ENCODE measurements at regions not wholly inside any gene's neighbourhood (a gene's known extent, or its start where the extent isn't known, plus 50 kb on each side); places are given as distances from the start of the nearest gene placed in this dataset.

GRCh38 chr7:68119411-68119810, 1122.8 kb downstream of the TYW1 start:
- TF ChIP-seq, protein P1, sequence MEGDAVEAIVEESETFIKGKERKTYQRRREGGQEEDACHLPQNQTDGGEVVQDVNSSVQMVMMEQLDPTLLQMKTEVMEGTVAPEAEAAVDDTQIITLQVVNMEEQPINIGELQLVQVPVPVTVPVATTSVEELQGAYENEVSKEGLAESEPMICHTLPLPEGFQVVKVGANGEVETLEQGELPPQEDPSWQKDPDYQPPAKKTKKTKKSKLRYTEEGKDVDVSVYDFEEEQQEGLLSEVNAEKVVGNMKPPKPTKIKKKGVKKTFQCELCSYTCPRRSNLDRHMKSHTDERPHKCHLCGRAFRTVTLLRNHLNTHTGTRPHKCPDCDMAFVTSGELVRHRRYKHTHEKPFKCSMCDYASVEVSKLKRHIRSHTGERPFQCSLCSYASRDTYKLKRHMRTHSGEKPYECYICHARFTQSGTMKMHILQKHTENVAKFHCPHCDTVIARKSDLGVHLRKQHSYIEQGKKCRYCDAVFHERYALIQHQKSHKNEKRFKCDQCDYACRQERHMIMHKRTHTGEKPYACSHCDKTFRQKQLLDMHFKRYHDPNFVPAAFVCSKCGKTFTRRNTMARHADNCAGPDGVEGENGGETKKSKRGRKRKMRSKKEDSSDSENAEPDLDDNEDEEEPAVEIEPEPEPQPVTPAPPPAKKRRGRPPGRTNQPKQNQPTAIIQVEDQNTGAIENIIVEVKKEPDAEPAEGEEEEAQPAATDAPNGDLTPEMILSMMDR (IDR thresholded peaks at IDR 0.05; ENCODE audit: low read depth, low read length, poor library complexity, severe bottlenecking), result no peak
- TF ChIP-seq EZH2phosphoT487 (IDR thresholded peaks at IDR 0.05; ENCODE audit: borderline replicate concordance, low read length), result no peak

Data from DOHH2 (cell line).